B cell (primary cell): ENCODE measurements at regions not wholly inside any gene's neighbourhood (a gene's known extent, or its start where the extent isn't known, plus 50 kb on each side); places are given as distances from the start of the nearest gene placed in this dataset.

Experiments
- ATAC-seq: fragments of 200-7000 bp; cut with Tn5 transposase; one replicate; pipeline ENCODE4 v1.10.0; 2021; ENCODE audit warnings: low read depth, mild to moderate bottlenecking, moderate number of reproducible peaks, moderate library complexity
- CTCF ChIA-PET: fragments of 350-600 bp; sonication (Branson Sonifier 250); formaldehyde crosslinking; loops from one replicate; lab custom pipeline; 2021; ENCODE audit warnings: antibody characterized with exemption, inconsistent platforms; lab: Charles Lee
- POLR2A ChIA-PET: fragments of 350-600 bp; sonication (Branson Sonifier 250); formaldehyde crosslinking; loops from one replicate; lab custom pipeline; 2021; ENCODE audit warnings: antibody characterized with exemption; lab: Charles Lee
- DNase-seq: peaks from one replicate; pipeline ENCODE4 v3.0.0; 2013
- H2AFZ ChIP-seq: 2 replicates; pipeline ENCODE4 v1.6.1; 2012; ENCODE audit warnings: mild to moderate bottlenecking, low read depth, low read length; ENCODE audit not compliant: insufficient read depth, poor library complexity, severe bottlenecking
- H3K27ac ChIP-seq, 2 donors: 1 replicate in 1 of 2; 2 replicates in 1 of 2; pipeline ENCODE4 v1.5.1; 2012 to 2013; ENCODE audit warnings: low read length in 2 of 2, mild to moderate bottlenecking in 2 of 2, moderate library complexity in 1 of 2
- H3K27me3 ChIP-seq, 4 experiments: fragments of 200-600 bp in 1 of 4; sonication (generic) in 1 of 4; replicated peaks in 1 of 4; 1 replicate in 2 of 4; 2 replicates in 2 of 4; pipeline versions ENCODE4 v1.6.1 to v1.7.0; 2013 to 2016; ENCODE audit warnings: low read length in 3 of 4, mild to moderate bottlenecking in 2 of 4, mixed read lengths in 1 of 4, moderate library complexity in 1 of 4; ENCODE audit not compliant: insufficient read depth in 4 of 4, control insufficient read depth in 3 of 4; ENCODE audit errors: control extremely low read depth in 1 of 4
- H3K36me3 ChIP-seq, 2 experiments: replicated peaks in 1 of 2; 1 replicate in 1 of 2; 2 replicates in 1 of 2; pipeline versions ENCODE4 v1.6.1 to v1.7.1; 2013; ENCODE audit warnings: low read length in 1 of 2; ENCODE audit not compliant: insufficient read depth in 2 of 2, control insufficient read depth in 1 of 2; ENCODE audit errors: control extremely low read depth in 1 of 2, extremely low read depth in 1 of 2
- H3K4me1 ChIP-seq, 2 donors: fragments of 200-600 bp in 1 of 2; sonication (generic) in 1 of 2; 1 replicate in 1 of 2; 2 replicates in 1 of 2; pipeline versions ENCODE4 v1.5.1 to v1.6.1; 2013 to 2017; ENCODE audit warnings: low read length in 2 of 2; ENCODE audit not compliant: control insufficient read depth in 2 of 2, insufficient read depth in 2 of 2
- H3K4me2 ChIP-seq: replicated peaks from 2 replicates; pipeline ENCODE3; 2012; ENCODE audit warnings: mild to moderate bottlenecking, low read depth, low read length; ENCODE audit not compliant: poor library complexity, severe bottlenecking
- H3K4me3 ChIP-seq, 5 experiments: fragments of 200-600 bp in 1 of 5; sonication (generic) in 1 of 5; 1 replicate in 3 of 5; 2 replicates in 2 of 5; pipeline versions ENCODE4 v1.5.1 to v1.7.0; 2011 to 2016; ENCODE audit warnings: low read length in 4 of 5, mild to moderate bottlenecking in 4 of 5, low read depth in 2 of 5, control low read depth in 1 of 5, moderate library complexity in 1 of 5; ENCODE audit not compliant: insufficient read depth in 1 of 5; ENCODE audit errors: control extremely low read depth in 1 of 5, extremely low read depth in 1 of 5
- H3K79me2 ChIP-seq: fragments of 200-600 bp; sonication (generic); one replicate; pipeline ENCODE4 v1.6.0; 2016; ENCODE audit warnings: low read length; ENCODE audit not compliant: control insufficient read depth, insufficient read depth
- H3K9ac ChIP-seq: fragments of 200-600 bp; sonication (generic); 2 replicates; pipeline ENCODE4 v1.6.1; 2017; ENCODE audit warnings: mild to moderate bottlenecking, low read length, moderate library complexity
- H3K9me3 ChIP-seq, 3 donors: one replicate each; pipeline versions ENCODE4 v1.6.1 to v1.7.1; 2013; ENCODE audit warnings: low read length in 2 of 3; ENCODE audit not compliant: control insufficient read depth in 2 of 3, insufficient read depth in 1 of 3; ENCODE audit errors: control extremely low read depth in 1 of 3
- H4K20me1 ChIP-seq: 2 replicates; pipeline ENCODE4 v1.6.0; 2012; ENCODE audit warnings: mild to moderate bottlenecking, low read length; ENCODE audit not compliant: insufficient read depth, control insufficient read depth, poor library complexity, severe bottlenecking
- H3K27ac Mint-ChIP-seq: one replicate; pipeline ENCODE4 v1.8.0; 2021; ENCODE audit warnings: mixed read lengths
- H3K27me3 Mint-ChIP-seq: one replicate; pipeline ENCODE4 v1.8.0; 2021; ENCODE audit warnings: mixed read lengths
- H3K4me1 Mint-ChIP-seq: one replicate; pipeline ENCODE4 v1.8.0; 2021; ENCODE audit warnings: mixed read lengths
- H3K4me3 Mint-ChIP-seq: one replicate; pipeline ENCODE4 v1.8.0; 2021; ENCODE audit warnings: mixed read lengths
- H3K9me3 Mint-ChIP-seq: one replicate; pipeline ENCODE4 v1.8.0; 2022; ENCODE audit warnings: mixed read lengths; ENCODE audit not compliant: insufficient read depth
- CTCF ChIP-seq: fragments of 200-600 bp; IDR thresholded peaks from one replicate; pipeline ENCODE4 v1.8.0; 2022; ENCODE audit warnings: antibody characterized with exemption, mild to moderate bottlenecking
- EZH2 ChIP-seq: IDR thresholded peaks from 2 replicates; pipeline ENCODE4 v1.6.1; 2012; ENCODE audit warnings: borderline replicate concordance, low read depth, mild to moderate bottlenecking, moderate library complexity, low read length; ENCODE audit not compliant: insufficient read depth, poor library complexity, severe bottlenecking
- WGBS: methylation state at CpG from one replicate; pipeline ENCODE4 v1.1.5; 2013; ENCODE audit warnings: missing lambda C conversion rate; ENCODE audit not compliant: insufficient coverage; 5-methylcytosine and 5-hydroxymethylcytosine counted together
- intact Hi-C: fragments of 100-400 bp; cut with micrococcal nuclease; formaldehyde crosslinking; loops from one replicate; pipeline ENCODE4 v1.10.0; 2022

DNA sequence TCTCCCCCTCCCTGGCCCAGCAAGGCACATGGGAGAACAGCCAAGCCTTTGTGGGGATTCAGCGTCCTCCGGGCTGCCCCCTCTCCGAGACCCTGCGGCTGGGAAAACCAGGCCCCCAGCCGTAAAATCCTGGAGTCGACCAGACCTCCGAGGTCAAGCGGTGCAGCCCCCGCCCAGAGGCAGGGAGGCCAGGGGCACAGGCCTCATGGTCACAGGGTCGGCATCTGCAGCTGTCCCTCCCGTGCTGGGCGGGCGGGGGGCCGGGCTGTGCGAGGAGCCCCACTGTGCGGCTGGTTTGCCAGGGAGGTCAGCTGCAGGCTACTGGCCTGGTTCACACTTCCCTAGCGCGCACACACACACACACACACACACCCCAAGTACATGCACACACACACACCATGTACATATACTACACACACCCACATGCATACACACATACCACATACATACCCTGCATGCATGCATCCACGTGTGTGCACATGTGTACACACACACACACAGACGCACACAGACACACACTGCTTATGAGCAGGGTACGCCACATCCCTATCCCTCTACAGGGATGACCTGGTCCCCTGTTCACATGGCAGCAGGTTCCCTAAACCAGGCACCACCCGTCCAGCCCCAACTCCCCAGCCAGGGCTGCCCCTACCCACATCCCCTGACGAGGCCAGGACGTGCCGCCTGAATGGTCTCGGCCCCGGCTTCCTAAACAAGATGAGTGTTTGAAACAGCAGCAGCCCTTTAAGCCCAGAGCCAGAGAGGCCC is 108.9 kb upstream of the CIBAR2 start:
- Mint-ChIP-seq H3K27ac (no peak overlapping the region), H3K4me3 (no peak overlapping the region), H3K4me1 (no peaks in the 10 kb centered on the region), H3K9me3 (no peaks in the 10 kb centered on the region), H3K27me3 (peaks cover 4% of the 10 kb centered on the region)
- no peak for ATAC-seq
- H3K9me3 ChIP-seq, result peaks cover 0 to 10% (median 0%) of the 10 kb centered on the region in 3 donors
- no peak overlapping the region for H3K27ac ChIP-seq
- ChIA-PET POLR2A (no interaction called here), CTCF (no interaction called here)
- no peaks in the 10 kb centered on the region for H4K20me1 ChIP-seq
- H3K9ac ChIP-seq, result no peak overlapping the region
- WGBS, result 90% methylated on average over 27 of the region's 27 CpGs
- no peak overlapping the region for H3K4me3 ChIP-seq
- H3K36me3 ChIP-seq, result no peaks in the 10 kb centered on the region
- no peak overlapping the region for H2AFZ ChIP-seq
- H3K27me3 ChIP-seq, result no peaks in the 10 kb centered on the region
- no peak overlapping the region for H3K4me2 ChIP-seq
- no peaks in the 10 kb centered on the region for H3K4me1 ChIP-seq
- no peak for DNase-seq
- H3K79me2 ChIP-seq, result no peaks in the 10 kb centered on the region
- intact Hi-C loops, result no loop called here
- TF ChIP-seq EZH2 (no peak), CTCF (no peak)

DNA sequence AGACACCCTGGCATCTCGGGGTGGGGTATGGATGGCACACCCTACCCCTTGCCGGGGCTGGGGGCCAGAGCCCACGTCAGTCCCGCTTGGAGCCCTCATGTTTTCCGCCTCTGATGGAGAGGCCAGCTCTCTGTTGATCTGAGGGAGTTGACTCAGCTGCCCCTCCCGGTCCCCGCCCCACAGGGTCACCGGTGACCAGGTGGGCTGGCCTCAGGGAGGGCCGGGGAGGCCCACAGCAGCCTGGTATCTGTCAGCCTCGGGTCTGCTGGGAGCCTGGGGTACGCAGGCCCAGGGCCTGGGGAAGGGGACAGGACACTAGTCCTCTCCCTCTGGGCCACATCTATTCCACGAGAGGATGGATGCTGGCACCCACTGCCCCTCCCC is 109.5 kb upstream of the CIBAR2 start:
- Mint-ChIP-seq H3K27me3 (peaks cover 4% of the 10 kb centered on the region), H3K4me3 (no peak overlapping the region), H3K9me3 (no peaks in the 10 kb centered on the region), H3K4me1 (no peaks in the 10 kb centered on the region), H3K27ac (no peak overlapping the region)
- ChIA-PET POLR2A (no interaction called here), CTCF (no interaction called here)
- H4K20me1 ChIP-seq, result no peaks in the 10 kb centered on the region
- H3K79me2 ChIP-seq, result no peaks in the 10 kb centered on the region
- no peak overlapping the region for H2AFZ ChIP-seq
- intact Hi-C loops, result no loop called here
- H3K4me2 ChIP-seq, result no peak overlapping the region
- no peak overlapping the region for H3K27ac ChIP-seq
- H3K36me3 ChIP-seq, result no peaks in the 10 kb centered on the region
- no peaks in the 10 kb centered on the region for H3K27me3 ChIP-seq
- H3K9ac ChIP-seq, result no peak overlapping the region
- TF ChIP-seq EZH2 (no peak), CTCF (no peak)
- DNase-seq (no peak), ATAC-seq (no peak)
- H3K4me3 ChIP-seq, result no peak overlapping the region
- no peaks in the 10 kb centered on the region for H3K4me1 ChIP-seq
- 94% methylated on average over 12 of the region's 12 CpGs for WGBS
- H3K9me3 ChIP-seq, result peaks cover 0 to 14% (median 0%) of the 10 kb centered on the region in 3 donors
